Activated CD8-positive, alpha-beta memory T cell treated with anti-CD3 and anti-CD28 coated beads, Interleukin-2, amount 50 U/mL, for 24 hours (primary cell): ENCODE measurements at regions not wholly inside any gene's neighbourhood (a gene's known extent, or its start where the extent isn't known, plus 50 kb on each side); places are given as distances from the start of the nearest gene placed in this dataset.

Experiments
- DNase-seq: peaks from one replicate; pipeline ENCODE4 v3.0.0-alpha.2; 2020; ENCODE audit errors: extremely low read depth

DNA sequence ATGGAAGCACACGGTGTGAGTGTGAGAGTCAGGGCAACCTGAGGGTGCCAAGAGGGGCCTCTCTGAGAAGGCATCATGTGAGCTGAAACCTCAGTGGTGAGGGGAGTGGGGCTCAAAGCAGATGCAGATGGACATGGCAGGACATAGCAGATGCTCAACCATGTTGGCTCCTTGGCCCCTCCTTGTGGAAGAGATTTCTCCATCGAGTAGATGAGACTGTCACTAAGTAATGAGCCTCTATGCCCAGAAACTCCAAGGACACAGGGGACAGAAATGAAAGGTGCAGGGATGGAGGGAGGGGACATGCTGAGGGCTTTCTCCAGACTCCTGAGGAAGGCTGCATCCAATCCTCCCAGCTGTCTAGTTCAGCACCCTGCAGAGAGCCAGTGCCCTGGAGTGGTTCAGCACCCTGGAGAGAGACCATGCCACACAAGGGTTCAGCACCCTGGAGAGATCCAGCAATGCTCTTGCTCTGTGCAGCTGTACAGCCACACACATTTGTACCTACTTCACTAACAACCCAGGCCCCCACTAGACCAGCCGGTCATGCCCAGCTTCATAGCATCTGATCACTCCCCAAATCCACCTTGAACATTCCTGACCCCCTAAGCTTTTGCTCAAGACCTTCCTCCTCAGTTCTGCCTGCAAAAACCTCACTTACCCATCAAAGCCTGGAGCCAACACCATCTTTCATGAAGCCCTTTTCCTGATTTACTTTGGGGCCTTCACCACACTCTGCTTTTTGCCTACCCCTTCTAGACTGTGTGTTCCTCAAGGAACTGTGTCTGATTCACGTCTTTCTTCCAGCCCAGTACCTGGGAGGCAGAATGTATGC lies 252.0 kb downstream of the CTTN start:
- no peak for DNase-seq

DNA sequence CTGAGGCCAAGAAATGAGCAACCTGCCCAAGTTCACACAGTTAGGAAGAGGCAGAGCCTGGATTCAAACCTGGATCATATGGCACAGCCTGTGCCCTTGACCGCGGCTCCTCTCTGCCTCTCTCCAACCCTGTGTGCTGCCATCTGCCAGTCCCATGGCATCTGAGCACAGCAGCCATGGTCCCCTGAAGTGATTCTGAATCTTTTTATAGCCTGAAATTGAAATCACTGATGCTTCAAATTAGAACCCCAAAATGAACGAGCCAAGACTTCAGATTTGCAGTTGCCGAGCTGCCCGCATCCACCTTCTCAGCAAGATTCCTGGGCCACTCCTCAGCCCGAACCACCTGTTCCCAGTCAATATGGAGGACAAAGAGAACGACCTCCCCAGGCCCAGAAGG lies 252.7 kb downstream of the CTTN start:
- no peak for DNase-seq

DNA sequence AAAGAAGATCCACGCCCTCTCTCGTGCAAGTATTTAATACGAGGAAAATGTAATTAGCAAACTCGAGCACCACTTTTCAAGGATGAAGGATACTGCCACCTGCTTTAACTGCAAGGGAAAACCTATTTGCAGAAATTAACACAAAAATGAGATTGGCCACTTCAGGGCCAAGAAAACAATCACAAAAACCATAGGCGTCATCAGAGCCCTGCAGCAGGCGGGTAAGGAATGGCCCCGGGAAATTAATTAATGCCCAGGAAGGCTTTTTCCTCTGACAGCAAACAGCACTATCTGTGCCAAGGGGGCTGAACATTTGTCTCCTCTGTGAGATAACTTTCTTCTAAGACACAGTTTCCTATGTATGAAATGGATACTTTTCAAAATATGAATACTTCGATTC lies 255.7 kb downstream of the CTTN start:
- DNase-seq = no peak

DNA sequence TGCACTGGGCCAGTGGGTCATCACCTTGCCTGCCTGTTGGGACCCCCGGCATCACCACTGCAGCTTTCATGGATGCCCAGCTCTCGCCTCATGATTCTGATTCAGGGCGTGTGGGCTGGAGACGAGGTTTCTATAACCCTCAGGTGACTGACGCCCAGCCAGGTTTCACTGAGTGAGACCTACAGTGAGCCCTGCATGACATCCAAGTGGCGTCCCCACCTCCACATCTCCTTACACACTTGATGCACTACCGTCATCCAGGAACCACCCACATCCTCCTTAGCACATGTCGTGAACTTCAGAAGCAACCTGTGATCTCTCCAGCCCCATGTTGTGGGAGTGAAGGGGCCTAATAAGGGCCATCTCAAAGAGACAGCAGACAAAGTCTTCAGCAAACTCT lies 257.5 kb downstream of the CTTN start:
- DNase-seq = no peak

DNA sequence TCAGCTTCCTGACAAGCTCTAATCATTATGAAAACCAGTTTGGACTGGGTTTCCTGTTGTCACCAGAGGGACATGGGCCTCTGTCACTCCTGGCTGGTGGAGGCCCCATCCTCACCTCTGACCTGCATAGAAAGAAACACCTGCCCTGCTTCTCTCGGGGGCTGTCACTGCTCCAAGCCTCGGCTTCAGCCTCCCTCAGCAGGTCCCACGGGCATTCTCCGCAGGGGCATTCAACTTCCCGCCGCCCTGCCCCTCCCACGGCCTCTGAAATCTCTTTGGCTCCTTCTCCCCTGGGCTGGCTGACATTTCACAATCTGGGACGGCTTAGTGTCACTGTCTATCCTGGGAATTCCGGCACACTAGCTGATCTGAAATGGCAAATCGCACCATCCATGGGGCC lies 257.9 kb downstream of the CTTN start:
- DNase-seq = no peak

DNA sequence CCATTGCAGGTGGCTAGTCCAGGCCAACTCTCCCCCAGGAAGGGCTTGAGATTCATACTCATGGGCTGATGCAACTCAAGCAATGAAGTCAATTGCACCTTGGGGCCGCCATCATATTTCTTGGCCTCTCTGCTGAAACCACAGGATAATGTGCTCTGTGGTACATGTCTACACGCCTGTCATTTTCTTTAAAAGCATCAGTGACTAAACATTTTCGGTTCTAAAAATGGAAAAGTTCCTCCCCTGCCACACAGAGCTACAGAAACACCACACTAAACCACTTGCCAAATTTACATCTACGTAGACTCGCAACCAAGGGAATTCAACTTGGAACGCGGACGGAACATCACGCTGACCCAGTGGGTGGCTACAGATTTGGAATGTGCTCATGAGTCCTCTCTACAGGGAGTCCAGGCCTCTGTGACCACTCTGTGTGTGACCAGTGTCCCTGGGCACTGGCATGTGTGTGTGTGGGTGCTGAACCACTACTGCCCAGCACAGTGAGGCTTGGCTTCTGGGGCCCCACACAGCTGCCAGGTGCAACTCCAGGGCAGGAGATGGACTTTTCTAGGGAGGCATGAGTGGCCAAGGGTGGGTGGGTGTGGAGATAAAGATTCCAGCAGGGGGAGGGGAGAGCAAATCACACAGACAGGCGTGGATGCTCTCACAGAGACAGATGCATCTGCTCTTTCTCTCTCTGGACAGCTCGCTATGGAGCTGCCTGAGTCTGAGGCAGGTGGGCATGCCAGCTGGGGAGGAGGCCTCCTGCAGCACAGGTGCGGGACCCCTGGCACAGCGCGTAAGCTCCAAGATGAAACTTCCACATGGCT lies 261.9 kb downstream of the CTTN start:
- DNase-seq = no peak

DNA sequence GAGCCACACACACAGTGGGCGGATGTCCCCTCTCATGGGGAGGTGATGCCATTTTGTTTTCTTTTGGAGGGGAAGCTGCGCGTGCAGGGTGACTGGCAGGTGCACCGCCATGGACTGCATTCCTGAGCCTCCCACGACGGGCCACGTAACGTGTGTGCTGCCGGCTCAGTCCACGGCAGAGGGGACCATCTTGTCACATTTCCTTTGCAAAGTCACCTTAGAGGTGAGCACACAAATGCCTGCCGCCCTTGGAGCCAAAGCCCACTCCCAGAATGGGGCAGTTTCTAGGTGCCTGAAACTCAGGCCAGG lies 262.5 kb downstream of the CTTN start:
- DNase-seq = no peak

DNA sequence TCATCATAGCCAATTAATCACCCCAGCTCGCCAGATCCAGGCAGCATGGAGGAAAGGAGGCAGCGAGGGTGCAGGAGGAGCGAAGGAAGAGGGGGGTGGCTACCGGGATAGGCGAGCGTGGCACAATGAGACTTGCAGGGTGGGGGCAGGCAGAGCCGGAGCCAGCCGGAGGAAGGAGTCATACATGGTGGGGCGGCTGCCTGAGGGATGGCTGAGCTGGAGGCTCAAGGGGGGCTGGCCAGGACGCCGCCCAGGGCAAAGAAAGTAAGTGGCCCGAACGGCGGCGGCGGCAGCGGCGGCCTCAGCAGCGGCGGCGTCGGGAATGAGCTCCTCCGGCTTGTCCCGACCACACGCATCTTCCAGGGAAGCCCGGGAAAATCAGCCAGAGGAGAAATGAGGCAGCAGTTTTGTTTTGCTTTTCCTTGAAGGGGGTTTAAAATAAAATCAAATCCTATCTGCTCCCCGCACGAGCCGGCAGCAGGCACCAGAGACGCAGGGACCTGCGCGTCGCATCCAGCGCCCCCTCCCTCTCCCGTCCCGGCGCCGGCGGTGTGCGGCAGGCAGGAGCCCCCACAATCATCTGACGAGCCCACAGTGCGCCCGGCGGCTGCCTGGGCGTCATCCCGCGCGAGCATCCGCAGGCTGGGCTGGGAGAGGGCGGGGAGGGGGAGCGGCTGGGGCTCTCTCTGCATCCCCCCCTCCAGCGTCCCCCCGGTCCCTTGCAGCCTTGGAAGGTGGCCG lies 263.6 kb downstream of the CTTN start:
- no peak for DNase-seq

DNA sequence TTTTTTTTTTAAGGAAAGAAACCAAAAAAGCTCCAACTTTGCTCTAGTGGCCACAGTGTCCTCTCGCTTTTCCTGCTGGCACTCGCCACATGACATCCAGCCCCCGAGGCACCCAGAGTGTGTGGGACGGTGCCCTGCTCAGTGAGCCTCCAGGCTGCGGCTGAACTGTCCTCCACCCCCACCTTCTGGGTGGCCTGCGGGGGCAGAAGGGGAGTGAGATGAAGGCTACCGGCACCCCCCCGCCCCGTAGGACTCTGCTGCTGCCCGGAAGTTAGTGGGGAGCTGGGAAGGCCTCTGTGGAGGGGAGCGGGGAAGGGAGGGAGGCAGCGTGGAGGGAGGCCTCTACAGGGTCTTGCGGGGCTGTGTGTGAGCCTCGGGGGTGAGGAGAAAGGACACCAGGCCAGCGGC lies 264.4 kb downstream of the CTTN start:
- DNase-seq = no peak

DNA sequence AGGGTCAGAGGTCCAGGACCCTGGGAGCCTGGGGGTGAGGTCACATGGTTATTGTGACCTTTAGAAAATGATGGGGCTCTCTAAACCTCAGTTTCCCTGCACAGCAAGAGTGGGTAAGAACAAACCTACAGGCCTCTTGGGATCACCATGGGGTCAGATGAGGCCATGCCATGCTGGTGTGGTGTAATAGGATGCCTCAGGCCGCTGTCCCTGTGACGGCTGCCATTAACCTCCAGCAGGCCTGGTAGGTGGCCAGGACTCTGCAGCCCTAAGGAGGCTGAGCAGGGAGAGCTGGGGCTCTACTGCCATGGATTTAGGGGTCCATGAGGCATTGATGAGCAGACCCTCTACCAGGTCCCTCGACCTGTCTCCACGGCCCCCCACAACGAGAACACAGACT lies 265.5 kb downstream of the CTTN start:
- no peak for DNase-seq

DNA sequence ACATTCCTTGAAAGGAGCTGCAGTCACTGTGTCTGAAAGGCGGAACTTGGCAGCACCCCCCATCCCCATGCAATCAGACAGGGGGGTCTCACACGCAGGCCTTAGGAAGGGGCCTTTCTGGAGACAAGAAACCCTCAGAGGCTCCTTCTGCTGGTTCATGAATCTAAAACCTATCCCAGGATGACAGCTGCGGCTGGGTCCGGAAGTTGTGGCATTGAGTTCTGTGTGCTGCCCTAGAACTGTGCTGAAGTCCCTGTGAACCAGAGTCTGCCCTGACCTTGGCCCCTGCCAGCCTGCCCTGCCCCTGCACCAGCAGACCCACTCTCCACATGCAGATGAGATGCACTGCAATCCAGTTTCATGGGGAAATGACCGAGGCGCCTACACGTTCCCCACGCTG lies 268.0 kb downstream of the CTTN start:
- no peak for DNase-seq

DNA sequence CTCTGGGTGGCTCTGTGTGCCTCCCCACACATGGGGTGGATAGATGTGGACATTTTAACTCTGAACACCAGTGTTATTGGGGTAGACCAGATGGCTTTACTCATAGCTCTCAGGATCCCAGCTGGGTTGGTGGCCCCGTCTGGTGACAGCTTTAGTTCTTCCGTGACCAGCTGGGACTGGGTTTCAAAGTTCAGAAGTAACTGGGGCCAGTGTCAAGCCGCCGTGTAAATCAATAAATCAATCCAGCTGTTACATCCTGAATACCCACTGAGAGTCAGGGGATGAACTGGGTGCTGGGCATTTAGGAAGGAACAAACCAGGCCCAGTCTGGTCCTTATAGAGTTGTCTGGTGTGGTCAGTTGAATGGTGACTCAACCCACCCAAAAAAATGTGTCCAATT lies 269.4 kb downstream of the CTTN start:
- no peak for DNase-seq

DNA sequence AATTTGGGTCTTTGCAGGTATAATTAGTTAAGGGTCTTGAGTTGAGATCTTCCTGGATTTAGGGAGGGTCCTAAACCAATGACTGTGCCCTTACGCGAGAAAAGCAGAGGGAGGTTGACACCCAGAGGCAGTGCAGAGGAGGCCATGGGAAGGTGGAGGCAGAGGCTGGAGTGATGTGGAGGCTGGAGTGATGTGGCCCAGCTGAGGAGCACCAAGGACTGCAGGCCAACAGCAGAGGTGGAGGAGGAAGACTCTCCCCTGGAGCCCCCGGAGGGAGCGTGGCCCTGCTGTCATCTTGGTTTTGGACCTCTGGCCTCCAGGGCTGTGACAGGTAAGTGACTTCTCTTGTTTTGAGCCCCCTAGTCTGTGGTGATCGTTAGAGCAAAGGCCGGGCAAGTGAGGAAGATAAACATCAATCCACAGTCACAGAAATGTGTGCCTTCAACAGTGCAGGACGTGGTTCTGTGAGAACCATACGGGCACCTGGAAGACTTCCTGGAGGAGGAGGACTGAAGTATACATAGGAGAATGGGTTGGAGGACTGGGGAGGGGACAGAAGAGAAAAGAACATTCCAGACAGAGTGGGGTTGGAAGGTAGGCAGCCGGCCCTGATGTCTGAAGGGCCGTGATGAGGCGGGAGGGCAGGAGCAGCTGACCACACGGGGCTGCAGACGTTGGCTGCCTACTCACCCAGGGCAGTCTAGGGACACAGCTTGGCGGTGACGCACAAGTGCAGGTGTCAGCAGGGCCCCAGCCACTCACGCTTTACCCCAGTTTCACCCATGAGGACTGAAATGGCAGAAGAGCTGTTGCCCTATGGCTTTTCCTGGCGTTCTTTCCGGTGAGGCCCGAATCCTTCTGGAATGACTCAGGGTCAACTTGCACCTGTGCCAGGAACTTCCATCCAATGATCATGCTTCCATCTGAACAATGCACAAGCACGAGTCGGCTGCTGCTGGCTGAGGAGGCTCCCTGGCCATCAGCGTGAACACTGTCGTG lies 270.2 kb downstream of the CTTN start:
- no peak for DNase-seq

DNA sequence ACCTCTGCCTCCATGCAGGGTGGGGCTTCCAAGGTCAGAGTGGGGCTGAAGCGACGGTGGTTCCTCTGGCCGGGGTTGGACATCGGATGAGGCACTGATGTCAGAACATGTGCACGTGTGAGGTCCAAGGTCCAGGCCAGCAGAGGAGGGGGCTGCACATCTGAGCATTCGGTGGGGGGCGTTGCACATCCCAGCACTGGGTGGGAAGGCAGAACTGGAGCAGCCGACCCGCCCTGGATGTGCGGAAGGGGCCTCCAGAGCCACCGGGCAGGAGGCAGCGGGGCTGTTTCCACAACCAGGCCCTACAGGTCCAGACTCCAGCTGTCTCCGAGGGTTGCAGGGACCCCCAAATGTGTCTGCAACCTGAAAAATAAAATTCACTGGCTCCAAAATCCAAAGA lies 271.0 kb downstream of the CTTN start:
- no peak for DNase-seq

DNA sequence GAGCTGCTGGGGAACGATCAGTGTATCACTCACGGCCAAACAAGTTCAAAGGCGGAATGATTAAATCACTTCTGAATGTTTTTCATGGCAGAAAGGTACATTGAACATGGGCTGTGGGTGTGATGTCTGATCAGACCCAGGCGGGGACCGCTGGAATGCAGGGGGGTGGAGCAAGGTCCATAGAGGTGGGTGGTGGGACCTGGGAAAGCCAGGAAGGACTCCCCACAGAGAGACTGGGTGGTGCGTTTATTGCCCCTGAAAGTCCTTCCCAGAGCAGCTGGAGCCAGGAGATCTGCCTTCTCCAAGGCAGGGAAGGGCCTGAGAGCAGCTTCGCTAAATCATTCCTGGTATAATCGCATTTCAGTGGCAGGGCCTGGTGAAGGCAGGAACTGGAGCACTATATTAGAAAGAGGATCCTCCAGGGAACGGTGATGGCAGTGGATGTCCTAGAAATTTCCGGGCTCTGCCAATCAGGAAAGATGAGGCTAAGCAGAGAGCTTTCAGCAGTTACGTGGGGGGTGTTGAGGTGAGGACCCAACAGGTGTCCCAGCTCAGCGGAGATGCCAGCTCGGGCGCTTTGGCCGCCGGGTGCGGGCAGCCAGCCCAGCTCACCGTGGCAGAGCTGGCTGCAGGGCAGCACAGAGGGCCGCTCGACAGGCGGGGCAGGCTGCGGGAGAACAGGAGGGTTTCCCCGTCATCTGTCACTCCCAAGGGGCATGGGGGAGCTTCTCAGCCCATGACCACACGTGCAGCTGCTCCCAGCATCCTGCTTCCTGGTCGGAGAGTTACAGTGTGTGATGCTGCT lies 271.7 kb downstream of the CTTN start:
- DNase-seq = no peak

DNA sequence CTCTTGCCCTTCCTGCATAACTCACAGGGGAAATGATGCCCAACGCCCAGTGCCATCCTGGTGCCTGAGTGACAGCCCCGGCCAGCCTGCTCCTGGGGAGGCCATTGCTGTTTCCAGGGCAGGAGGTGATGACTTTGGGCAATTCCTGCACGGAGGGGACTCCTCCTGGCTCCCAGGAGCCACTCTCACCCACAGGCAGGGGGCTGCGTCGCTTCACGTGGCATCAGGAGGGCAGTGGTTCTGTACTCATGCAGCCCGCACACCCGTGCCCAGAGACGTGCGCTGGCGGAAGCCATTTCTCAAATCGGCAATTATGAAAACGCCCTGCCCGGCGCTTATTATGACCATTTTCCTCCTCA lies 272.3 kb downstream of the CTTN start:
- no peak for DNase-seq

DNA sequence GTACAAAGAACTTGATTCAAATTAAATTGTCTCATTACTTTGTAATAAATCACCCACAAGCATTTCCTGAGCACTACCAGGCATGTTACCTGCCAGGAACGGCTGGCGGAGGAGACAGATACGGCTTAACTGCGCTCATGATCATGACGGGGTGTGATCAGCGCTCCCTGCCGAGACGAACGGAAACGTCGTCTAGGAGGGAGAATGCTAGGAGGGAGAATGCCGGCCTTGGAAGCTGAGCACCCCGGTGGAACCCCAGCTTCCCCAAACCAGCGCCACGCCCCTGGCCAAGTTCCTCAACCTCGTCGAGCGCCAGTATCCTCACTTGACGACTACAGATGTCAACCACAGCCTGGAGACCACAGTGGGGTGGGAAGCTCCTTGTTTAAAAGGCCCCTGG lies 272.8 kb downstream of the CTTN start:
- no peak for DNase-seq

DNA sequence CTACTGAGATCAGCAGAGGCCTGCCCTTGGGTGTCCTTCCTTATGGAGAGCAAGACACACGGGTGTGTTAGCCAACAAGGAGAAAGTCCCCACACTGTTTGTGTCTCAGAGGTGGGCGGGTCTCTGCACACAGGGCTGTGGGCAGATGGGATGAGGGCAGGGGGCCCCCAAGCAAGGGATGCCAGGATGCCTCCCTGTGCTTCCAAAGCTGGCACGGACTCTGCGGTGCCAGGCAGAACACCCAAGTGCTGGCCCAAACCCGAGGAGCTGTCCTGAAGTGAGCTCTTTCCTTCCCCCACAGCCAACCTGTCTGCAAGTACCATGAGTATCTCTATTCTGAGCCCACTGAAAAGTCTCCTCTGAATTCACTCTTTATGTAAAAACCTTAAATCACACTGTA lies 273.3 kb downstream of the CTTN start:
- no peak for DNase-seq

DNA sequence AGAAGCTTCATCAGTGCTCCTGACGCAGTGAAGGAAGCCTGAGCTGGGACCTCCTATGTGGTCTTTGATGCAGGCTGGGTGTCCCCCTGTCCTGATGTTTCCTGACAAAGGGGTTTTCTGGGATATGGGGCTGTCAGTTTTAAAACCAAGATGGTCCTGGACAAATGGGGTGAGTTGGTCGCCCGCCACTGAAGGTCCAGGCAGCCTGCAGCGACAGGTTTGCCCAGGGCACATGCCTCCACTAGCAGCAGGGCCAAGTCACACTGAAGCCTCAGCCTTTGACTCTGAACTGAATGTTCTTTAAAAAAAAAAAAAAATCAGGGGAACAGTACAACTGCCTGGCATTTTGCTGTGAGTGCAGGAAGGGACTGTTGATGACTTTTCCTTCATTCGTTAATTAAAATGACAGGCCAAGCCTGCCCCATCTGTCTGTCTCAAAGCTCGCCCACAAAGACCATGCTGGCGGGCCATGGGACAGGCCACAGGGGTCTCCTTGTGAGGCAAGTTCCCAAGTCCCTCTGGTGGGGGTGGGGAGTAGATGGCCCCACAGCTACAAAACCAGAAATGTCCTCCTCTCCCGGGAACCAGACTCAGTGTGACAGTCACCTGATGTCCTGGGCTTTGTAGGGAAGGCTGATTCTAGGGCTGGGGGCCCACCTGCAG lies 274.8 kb downstream of the CTTN start:
- no peak for DNase-seq

DNA sequence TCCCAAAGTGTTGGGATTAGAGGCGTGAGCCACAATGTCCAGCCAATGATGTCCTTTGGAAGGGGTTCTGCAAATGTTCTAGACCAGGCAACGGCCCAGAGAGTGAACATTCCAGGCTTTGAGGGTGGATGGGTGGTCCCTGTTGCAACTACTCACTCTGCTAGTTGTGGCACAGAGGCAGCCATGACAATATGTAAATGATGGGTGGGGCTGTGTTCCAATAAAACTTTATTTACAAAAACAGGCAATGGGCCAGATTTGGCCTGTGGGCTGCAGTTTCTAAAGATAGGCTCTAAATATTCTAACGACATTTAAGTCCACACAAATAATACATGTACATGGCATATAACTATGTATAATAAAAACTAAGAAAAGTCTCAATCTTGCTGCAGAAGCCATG lies 276.3 kb downstream of the CTTN start:
- DNase-seq = no peak
